Lung (tissue), 11 donors: ENCODE measurements at regions not wholly inside any gene's neighbourhood (a gene's known extent, or its start where the extent isn't known, plus 50 kb on each side); places are given as distances from the start of the nearest gene placed in this dataset.

Experiments used
- ATAC-seq: fragments of 200-7000 bp; cut with Tn5 transposase; one replicate; pipeline ENCODE4 v1.9.1; 2020; ENCODE audit warnings: moderate number of reproducible peaks; ENCODE audit not compliant: insufficient read depth, low FRiP score
- DNase-seq, 3 donors: peaks; one replicate each; pipeline ENCODE4 v3.0.0-alpha.2; 2013 to 2017
- H3K27ac ChIP-seq, 2 donors: one replicate each; pipeline ENCODE4 v1.5.1; 2013; ENCODE audit warnings: mild to moderate bottlenecking in 2 of 2, moderate library complexity in 2 of 2, control low read depth in 1 of 2, inconsistent platforms in 1 of 2, low read depth in 1 of 2, low read length in 1 of 2
- H3K27me3 ChIP-seq, 3 donors: one replicate each; pipeline ENCODE4 v1.5.1; 2013; ENCODE audit warnings: low read length in 2 of 3; ENCODE audit not compliant: control insufficient read depth in 3 of 3, insufficient read depth in 3 of 3
- H3K36me3 ChIP-seq, 4 donors: one replicate each; pipeline ENCODE4 v1.5.1; 2013; ENCODE audit warnings: low read length in 4 of 4, mild to moderate bottlenecking in 1 of 4, moderate library complexity in 1 of 4; ENCODE audit not compliant: control insufficient read depth in 4 of 4, insufficient read depth in 4 of 4
- H3K4me1 ChIP-seq, 5 donors: one replicate each; pipeline ENCODE4 v1.5.1; 2013; ENCODE audit warnings: low read length in 5 of 5, mild to moderate bottlenecking in 2 of 5, moderate library complexity in 1 of 5; ENCODE audit not compliant: control insufficient read depth in 5 of 5, insufficient read depth in 5 of 5
- H3K4me3 ChIP-seq: one replicate; pipeline ENCODE4 v1.5.1; 2013; ENCODE audit warnings: mild to moderate bottlenecking, control low read depth, moderate library complexity
- H3K9ac ChIP-seq, 2 donors: one replicate each; pipeline ENCODE4 v1.5.1; 2013; ENCODE audit warnings: low read length in 2 of 2, control low read depth in 1 of 2; ENCODE audit not compliant: insufficient read depth in 1 of 2
- H3K9me3 ChIP-seq, 4 donors: one replicate each; pipeline ENCODE4 v1.5.1; 2013; ENCODE audit warnings: low read length in 3 of 4, mild to moderate bottlenecking in 1 of 4, moderate library complexity in 1 of 4; ENCODE audit not compliant: control insufficient read depth in 4 of 4, insufficient read depth in 3 of 4
- WGBS, 2 donors: extraction: QIAGEN DNeasy Blood & Tissue Kit; methylation state at CpG; one replicate each; pipeline ENCODE4 v1.1.7; 2013; 5-methylcytosine and 5-hydroxymethylcytosine counted together
- TF ChIP-seq, protein P1 (sequence below): IDR thresholded peaks from 2 replicates; pipeline ENCODE4 v1.5.1; 2012; ENCODE audit warnings: mild to moderate bottlenecking; ENCODE audit errors: control extremely low read depth, extremely low read depth
- donor health status: control.
- donor health status: control.
- donor health status: Bipolar disorder and iron deficiency.
- donor health status: healthy.
- donor health status: DM: yes; HTN: yes; CAD: no.

DNA sequence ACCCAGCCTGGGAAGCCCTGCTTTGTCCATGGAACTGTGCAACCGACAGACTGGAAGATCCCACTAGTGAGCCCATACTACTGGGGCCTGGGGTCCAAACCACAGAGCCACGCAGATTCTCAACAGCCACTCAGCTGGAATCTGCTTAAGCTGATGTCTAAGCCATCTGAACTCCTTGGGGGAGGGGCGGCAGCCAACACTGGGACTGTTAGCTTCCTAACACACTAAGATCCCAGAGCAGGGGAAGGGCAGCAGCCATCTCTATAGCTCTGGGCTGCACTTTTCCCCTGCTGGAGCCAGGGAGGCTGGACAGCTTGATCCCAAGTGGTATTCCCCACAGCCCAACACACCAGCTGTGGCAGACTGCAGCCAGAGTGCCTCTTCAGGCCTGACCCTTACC is 118.3 kb downstream of the RPRM start:
- H3K4me1 ChIP-seq: no peaks in the 10 kb centered on the region
- H3K36me3 ChIP-seq: no peaks in the 10 kb centered on the region
- 84 to 91% methylated on average over 3 of the region's 3 CpGs for whole genome bisulfite sequencing, 2 donors
- TF ChIP-seq, protein P1, sequence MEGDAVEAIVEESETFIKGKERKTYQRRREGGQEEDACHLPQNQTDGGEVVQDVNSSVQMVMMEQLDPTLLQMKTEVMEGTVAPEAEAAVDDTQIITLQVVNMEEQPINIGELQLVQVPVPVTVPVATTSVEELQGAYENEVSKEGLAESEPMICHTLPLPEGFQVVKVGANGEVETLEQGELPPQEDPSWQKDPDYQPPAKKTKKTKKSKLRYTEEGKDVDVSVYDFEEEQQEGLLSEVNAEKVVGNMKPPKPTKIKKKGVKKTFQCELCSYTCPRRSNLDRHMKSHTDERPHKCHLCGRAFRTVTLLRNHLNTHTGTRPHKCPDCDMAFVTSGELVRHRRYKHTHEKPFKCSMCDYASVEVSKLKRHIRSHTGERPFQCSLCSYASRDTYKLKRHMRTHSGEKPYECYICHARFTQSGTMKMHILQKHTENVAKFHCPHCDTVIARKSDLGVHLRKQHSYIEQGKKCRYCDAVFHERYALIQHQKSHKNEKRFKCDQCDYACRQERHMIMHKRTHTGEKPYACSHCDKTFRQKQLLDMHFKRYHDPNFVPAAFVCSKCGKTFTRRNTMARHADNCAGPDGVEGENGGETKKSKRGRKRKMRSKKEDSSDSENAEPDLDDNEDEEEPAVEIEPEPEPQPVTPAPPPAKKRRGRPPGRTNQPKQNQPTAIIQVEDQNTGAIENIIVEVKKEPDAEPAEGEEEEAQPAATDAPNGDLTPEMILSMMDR: no peak
- no peak overlapping the region for H3K9ac ChIP-seq
- no peak for ATAC-seq
- no peaks in the 10 kb centered on the region for H3K27me3 ChIP-seq
- H3K27ac ChIP-seq: no peak overlapping the region
- H3K9me3 ChIP-seq: peaks cover 0 to 3% (median 0%) of the 10 kb centered on the region in 4 donors
- H3K4me3 ChIP-seq: no peak overlapping the region
- no peak for DNase-seq

GRCh38 chr2:153354377-153354776 is 124.2 kb downstream of the RPRM start:
- TF ChIP-seq, protein P1: no peak
- no peaks in the 10 kb centered on the region for H3K4me1 ChIP-seq
- H3K27ac ChIP-seq: no peak overlapping the region
- WGBS, 2 donors: 27 to 53% methylated on average over 1 of the region's 1 CpG
- no peak for ATAC-seq
- H3K9me3 ChIP-seq: no peaks in the 10 kb centered on the region
- H3K27me3 ChIP-seq: no peaks in the 10 kb centered on the region
- DNase-seq: no peak
- H3K9ac ChIP-seq: no peak overlapping the region
- no peaks in the 10 kb centered on the region for H3K36me3 ChIP-seq
- H3K4me3 ChIP-seq: no peak overlapping the region

DNA sequence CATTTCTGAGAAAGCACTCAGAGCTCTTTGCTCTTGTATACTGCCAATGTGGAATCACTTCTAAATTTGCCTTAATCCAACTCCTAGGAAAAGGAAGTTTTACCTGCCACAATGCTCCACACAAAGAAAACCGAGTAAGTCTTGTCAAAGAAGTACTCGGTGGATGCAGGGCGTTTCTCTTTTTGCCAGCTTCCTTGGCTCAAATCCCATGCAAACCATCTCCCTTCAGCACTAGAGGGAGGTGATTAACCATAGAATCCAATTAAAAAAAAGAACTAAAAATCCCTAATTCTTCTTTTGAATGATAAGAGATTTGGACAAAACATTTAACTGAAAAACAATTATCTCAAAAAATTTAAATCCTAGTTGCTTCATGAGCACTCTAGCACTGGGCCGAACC is 129.0 kb downstream of the RPRM start:
- 80% methylated on average over 4 of the region's 4 CpGs for WGBS, 2 donors

More for the DNA sequence above, 129.0 kb downstream of the RPRM start:
- H3K27me3 ChIP-seq: no peaks in the 10 kb centered on the region
- no peaks in the 10 kb centered on the region for H3K9me3 ChIP-seq
- H3K4me1 ChIP-seq: no peaks in the 10 kb centered on the region
- DNase-seq (no peak), ATAC-seq (no peak)
- no peak overlapping the region for H3K4me3 ChIP-seq
- TF ChIP-seq, protein P1: no peak
- no peak overlapping the region for H3K27ac ChIP-seq
- H3K9ac ChIP-seq: no peak overlapping the region
- H3K36me3 ChIP-seq: no peaks in the 10 kb centered on the region
